Left ventricle myocardium inferior (tissue), 1 donor: ENCODE measurements at regions not wholly inside any gene's neighbourhood (a gene's known extent, or its start where the extent isn't known, plus 50 kb on each side); places are given as distances from the start of the nearest gene placed in this dataset.

Experiments used
- DNase-seq: peaks from one replicate; pipeline ENCODE4 v3.0.0-alpha.2; 2020
- H3K27ac ChIP-seq: fragments of 200-600 bp; replicated peaks from 2 replicates; pipeline ENCODE4 v1.8.0; 2021
- H3K27me3 ChIP-seq: fragments of 200-600 bp; 2 replicates; pipeline ENCODE4 v1.8.0; 2021; ENCODE audit warnings: low read depth
- H3K36me3 ChIP-seq: fragments of 200-600 bp; 2 replicates; pipeline ENCODE4 v1.8.0; 2021
- H3K4me1 ChIP-seq: fragments of 200-600 bp; 2 replicates; pipeline ENCODE4 v1.8.0; 2021
- H3K4me3 ChIP-seq: fragments of 200-600 bp; 2 replicates; pipeline ENCODE4 v1.8.0; 2021; ENCODE audit warnings: mild to moderate bottlenecking, moderate library complexity
- H3K9me3 ChIP-seq: fragments of 200-600 bp; replicated peaks from 2 replicates; pipeline ENCODE4 v1.8.0; 2021
- intact Hi-C: fragments of 100-400 bp; cut with micrococcal nuclease; formaldehyde crosslinking; loops from one replicate; pipeline ENCODE4 v1.11.0; 2022
- TF ChIP-seq, protein P1 (sequence below): fragments of 200-600 bp; IDR thresholded peaks from 2 replicates; pipeline ENCODE4 v1.8.0; 2021; ENCODE audit warnings: antibody characterized with exemption, mild to moderate bottlenecking, borderline replicate concordance
- donor health status: DM: no; HTN: yes; CAD: no; lungs with severe emphysema.

GRCh38 chr19:29366757-29367156 is 153.8 kb upstream of the UQCRFS1 start:
- Histone ChIP-seq H3K27ac (no peak overlapping the region), H3K4me1 (no peaks in the 10 kb centered on the region), H3K27me3 (peaks cover 81% of the 10 kb centered on the region), H3K9me3 (peaks cover 14% of the 10 kb centered on the region), H3K4me3 (no peak overlapping the region), H3K36me3 (no peaks in the 10 kb centered on the region)
- intact Hi-C loops: no loop called here
- DNase-seq: no peak
- TF ChIP-seq, protein P1, sequence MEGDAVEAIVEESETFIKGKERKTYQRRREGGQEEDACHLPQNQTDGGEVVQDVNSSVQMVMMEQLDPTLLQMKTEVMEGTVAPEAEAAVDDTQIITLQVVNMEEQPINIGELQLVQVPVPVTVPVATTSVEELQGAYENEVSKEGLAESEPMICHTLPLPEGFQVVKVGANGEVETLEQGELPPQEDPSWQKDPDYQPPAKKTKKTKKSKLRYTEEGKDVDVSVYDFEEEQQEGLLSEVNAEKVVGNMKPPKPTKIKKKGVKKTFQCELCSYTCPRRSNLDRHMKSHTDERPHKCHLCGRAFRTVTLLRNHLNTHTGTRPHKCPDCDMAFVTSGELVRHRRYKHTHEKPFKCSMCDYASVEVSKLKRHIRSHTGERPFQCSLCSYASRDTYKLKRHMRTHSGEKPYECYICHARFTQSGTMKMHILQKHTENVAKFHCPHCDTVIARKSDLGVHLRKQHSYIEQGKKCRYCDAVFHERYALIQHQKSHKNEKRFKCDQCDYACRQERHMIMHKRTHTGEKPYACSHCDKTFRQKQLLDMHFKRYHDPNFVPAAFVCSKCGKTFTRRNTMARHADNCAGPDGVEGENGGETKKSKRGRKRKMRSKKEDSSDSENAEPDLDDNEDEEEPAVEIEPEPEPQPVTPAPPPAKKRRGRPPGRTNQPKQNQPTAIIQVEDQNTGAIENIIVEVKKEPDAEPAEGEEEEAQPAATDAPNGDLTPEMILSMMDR: no peak

DNA sequence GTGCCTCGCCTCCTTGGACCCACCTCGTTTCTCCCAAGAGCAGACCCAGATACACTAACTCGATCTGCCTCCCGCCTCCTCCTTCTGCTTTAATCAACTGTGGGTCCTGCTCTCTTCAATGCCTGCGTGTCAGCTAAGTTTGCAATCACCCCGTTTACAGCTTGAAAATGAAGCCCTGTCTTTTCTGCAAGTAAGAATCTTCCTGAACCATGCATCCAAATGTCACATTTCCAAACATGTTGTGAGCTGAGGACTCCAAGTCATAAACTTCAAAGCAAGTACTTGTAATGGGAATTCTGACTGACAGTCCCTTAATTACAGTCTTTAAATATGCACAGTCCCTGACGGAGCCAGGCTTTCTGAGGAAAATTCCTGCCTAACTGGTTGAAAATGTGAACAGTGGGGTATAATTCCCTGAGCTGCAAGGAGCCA is 154.9 kb upstream of the UQCRFS1 start:
- no peak for DNase-seq
- no peak overlapping the region for H3K27ac ChIP-seq
- intact Hi-C loops: no loop called here
- H3K4me3 ChIP-seq: no peak overlapping the region
- H3K36me3 ChIP-seq: no peaks in the 10 kb centered on the region
- H3K27me3 ChIP-seq: peaks cover 87% of the 10 kb centered on the region
- H3K4me1 ChIP-seq: no peaks in the 10 kb centered on the region
- TF ChIP-seq, protein P1: no peak
- peaks cover 3% of the 10 kb centered on the region for H3K9me3 ChIP-seq

GRCh38 chr19:29370276-29370675 is 155.5 kb upstream of the VSTM2B start:
- Histone ChIP-seq H3K27ac (no peak overlapping the region), H3K4me1 (no peaks in the 10 kb centered on the region), H3K4me3 (no peak overlapping the region), H3K36me3 (no peaks in the 10 kb centered on the region), H3K27me3 (peaks cover 92% of the 10 kb centered on the region), H3K9me3 (no peaks in the 10 kb centered on the region)
- no peak for DNase-seq
- TF ChIP-seq, protein P1: no peak
- intact Hi-C loops: no loop called here

DNA sequence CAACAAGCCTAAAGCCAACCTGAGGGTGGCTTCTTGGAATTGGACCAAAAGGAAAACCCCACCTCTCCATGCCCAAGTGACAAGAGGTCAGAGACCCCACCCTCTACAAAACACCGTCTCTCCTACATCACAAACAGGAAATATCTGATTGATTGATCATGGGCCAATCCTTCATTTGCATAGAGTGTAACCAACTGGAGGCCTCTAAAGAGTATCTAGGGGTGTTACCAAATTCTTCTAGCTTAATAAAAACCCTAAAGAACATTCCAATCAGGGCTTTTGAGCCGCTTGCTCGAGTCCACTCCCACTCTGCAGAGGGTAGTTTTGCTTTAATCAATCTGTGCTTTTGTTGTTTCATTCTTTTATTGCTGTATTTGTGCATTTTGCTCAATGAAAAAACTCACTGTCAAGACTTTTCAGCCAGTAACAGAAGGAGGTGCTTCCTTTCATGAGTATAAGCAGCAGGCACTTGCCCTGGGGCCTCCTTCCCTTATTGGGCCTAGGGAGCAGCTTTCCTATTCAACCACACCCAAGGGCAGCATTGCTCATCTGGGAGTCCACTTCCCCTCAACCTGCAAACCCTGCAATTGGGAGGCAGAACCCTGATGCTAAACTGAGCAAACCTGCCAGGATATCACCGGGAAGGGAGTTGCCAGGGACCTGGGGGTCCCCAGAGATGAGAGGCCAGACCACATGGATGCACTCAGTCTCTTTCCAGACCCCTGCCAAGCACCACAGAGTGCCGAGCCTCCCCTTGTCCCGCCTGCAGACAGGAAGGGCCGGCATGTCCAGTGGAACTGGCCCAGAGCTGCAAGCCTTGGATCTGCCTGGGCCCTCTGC is 154.3 kb upstream of the VSTM2B start:
- no peak for DNase-seq
- TF ChIP-seq, protein P1: no peak
- intact Hi-C loops: no loop called here
- Histone ChIP-seq H3K4me1 (no peaks in the 10 kb centered on the region), H3K9me3 (no peaks in the 10 kb centered on the region), H3K27ac (no peak overlapping the region), H3K36me3 (no peaks in the 10 kb centered on the region), H3K27me3 (peaks cover 91% of the 10 kb centered on the region), H3K4me3 (no peak overlapping the region)

DNA sequence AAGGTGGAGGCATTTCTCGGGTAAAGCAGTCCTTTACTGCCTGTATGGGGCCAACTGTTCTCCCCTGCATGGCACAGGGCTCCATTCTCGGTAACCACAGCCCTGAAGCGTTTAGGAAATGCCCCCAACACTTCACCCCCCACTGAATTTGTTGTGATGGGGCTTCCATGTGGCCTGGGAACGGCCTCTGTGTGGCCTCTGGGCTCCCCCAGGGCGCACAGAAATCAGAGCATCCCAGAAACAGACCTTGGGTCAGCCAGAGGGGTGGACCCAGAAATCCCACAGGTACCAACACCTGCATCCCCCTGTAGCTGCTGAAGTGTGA is 153.7 kb upstream of the VSTM2B start:
- H3K36me3 ChIP-seq: no peaks in the 10 kb centered on the region
- no peaks in the 10 kb centered on the region for H3K9me3 ChIP-seq
- intact Hi-C loops: no loop called here
- DNase-seq: no peak
- no peaks in the 10 kb centered on the region for H3K4me1 ChIP-seq
- H3K27me3 ChIP-seq: peaks cover 90% of the 10 kb centered on the region
- TF ChIP-seq, protein P1: no peak
- no peak overlapping the region for H3K4me3 ChIP-seq
- no peak overlapping the region for H3K27ac ChIP-seq
